MM.1S (cell line): ENCODE measurements at regions not wholly inside any gene's neighbourhood (a gene's known extent, or its start where the extent isn't known, plus 50 kb on each side); places are given as distances from the start of the nearest gene placed in this dataset.

ENCODE experiments used
- CTCF ChIP-seq: fragments of 300-600 bp; sonication (generic); IDR thresholded peaks from 2 replicates; pipeline ENCODE4 v1.5.1; 2016; ENCODE audit warnings: antibody characterized with exemption, low read length, mixed read lengths
- EZH2 ChIP-seq: fragments of 300-600 bp; sonication (generic); optimal IDR thresholded peaks from 2 replicates; pipeline ENCODE3; 2017; ENCODE audit warnings: low read depth, mild to moderate bottlenecking, antibody characterized with exemption, low read length, mixed read lengths
- EZH2phosphoT487 ChIP-seq: fragments of 300-600 bp; sonication (generic); IDR thresholded peaks from 2 replicates; pipeline ENCODE4 v1.6.1; 2018; ENCODE audit warnings: antibody characterized with exemption, low read length

- no peak for TF ChIP-seq CTCF
- TF ChIP-seq EZH2phosphoT487: no peak
- no peak for TF ChIP-seq EZH2
These were observed 89.6 kb upstream of the LGR5 start for GRCh38 chr12:71349950-71350349.
